ENCODE measurements at regions not wholly inside any gene's neighbourhood (a gene's known extent, or its start where the extent isn't known, plus 50 kb on each side); places are given as distances from the start of the nearest gene placed in this dataset.

GRCh38 chr22:48142388-48142787 is 1379.9 kb downstream of the TBC1D22A start:
- H3K27ac ChIP-seq (ENCODE audit: low read length), result no peak overlapping the region
- intact Hi-C loops (cut with micrococcal nuclease), result no loop called here
- no peaks in the 10 kb centered on the region for H3K9me3 Mint-ChIP-seq
- DNase-seq (no peak), ATAC-seq (no peak)
- H3K36me3 ChIP-seq (ENCODE audit: control insufficient read depth, insufficient read depth, low read length), result no peaks in the 10 kb centered on the region
- peaks cover 11% of the 10 kb centered on the region for H3K4me1 ChIP-seq (ENCODE audit: control insufficient read depth, insufficient read depth, low read length)
- TF ChIP-seq CTCF (IDR thresholded peaks at IDR 0.05), result no peak
- WGBS (ENCODE audit: insufficient coverage), result 91% methylated on average over 7 of the region's 7 CpGs
- peaks cover 14 to 23% of the 10 kb centered on the region in 2 donors for H3K4me1 Mint-ChIP-seq
- no peaks in the 10 kb centered on the region for H3K9me3 ChIP-seq (ENCODE audit: control insufficient read depth, insufficient read depth, low read length)
- peaks cover 37 to 47% of the 10 kb centered on the region in 2 donors for H3K27me3 Mint-ChIP-seq (ENCODE audit: low read depth in 2 of 2)
- no peaks in the 10 kb centered on the region for H3K36me3 Mint-ChIP-seq
- H3K27ac Mint-ChIP-seq, result no peak overlapping the region
- H3K4me3 Mint-ChIP-seq, result no peak overlapping the region
- H3K27me3 ChIP-seq (ENCODE audit: control insufficient read depth, insufficient read depth, low read length), result no peaks in the 10 kb centered on the region
- H3K4me3 ChIP-seq (ENCODE audit: low read length), result no peak overlapping the region

- peaks cover 11% of the 10 kb centered on the region for H3K4me1 ChIP-seq (ENCODE audit: control insufficient read depth, insufficient read depth, low read length)
- WGBS (ENCODE audit: insufficient coverage), result 91% methylated on average over 10 of the region's 10 CpGs
- H3K36me3 ChIP-seq (ENCODE audit: control insufficient read depth, insufficient read depth, low read length), result no peaks in the 10 kb centered on the region
- Mint-ChIP-seq H3K4me1 (peaks cover 14 to 23% of the 10 kb centered on the region in 2 donors), H3K9me3 (no peaks in the 10 kb centered on the region), H3K27ac (no peak overlapping the region), H3K27me3 (ENCODE audit: low read depth in 2 of 2) (peaks cover 30 to 45% of the 10 kb centered on the region in 2 donors), H3K4me3 (no peak overlapping the region), H3K36me3 (no peaks in the 10 kb centered on the region)
- no peak for TF ChIP-seq CTCF (IDR thresholded peaks at IDR 0.05)
- no peak overlapping the region for H3K27ac ChIP-seq (ENCODE audit: low read length)
- no peaks in the 10 kb centered on the region for H3K27me3 ChIP-seq (ENCODE audit: control insufficient read depth, insufficient read depth, low read length)
- no peak overlapping the region for H3K4me3 ChIP-seq (ENCODE audit: low read length)
- intact Hi-C loops (cut with micrococcal nuclease), result no loop called here
- H3K9me3 ChIP-seq (ENCODE audit: control insufficient read depth, insufficient read depth, low read length), result no peaks in the 10 kb centered on the region
- ATAC-seq, result no peak
- no peak for DNase-seq
Measured at GRCh38 chr22:48141301-48141700, 1378.9 kb downstream of the TBC1D22A start.

GRCh38 chr22:48140261-48140813 is 1377.9 kb downstream of the TBC1D22A start:
- Mint-ChIP-seq H3K36me3 (no peaks in the 10 kb centered on the region), H3K27ac (no peak overlapping the region), H3K4me1 (peaks cover 14 to 23% of the 10 kb centered on the region in 2 donors), H3K4me3 (no peak overlapping the region), H3K27me3 (ENCODE audit: low read depth in 2 of 2) (peaks cover 23 to 35% of the 10 kb centered on the region in 2 donors), H3K9me3 (no peaks in the 10 kb centered on the region)
- Histone ChIP-seq H3K9me3 (ENCODE audit: control insufficient read depth, insufficient read depth, low read length) (no peaks in the 10 kb centered on the region), H3K27ac (ENCODE audit: low read length) (no peak overlapping the region), H3K27me3 (ENCODE audit: control insufficient read depth, insufficient read depth, low read length) (no peaks in the 10 kb centered on the region), H3K36me3 (ENCODE audit: control insufficient read depth, insufficient read depth, low read length) (no peaks in the 10 kb centered on the region), H3K4me1 (ENCODE audit: control insufficient read depth, insufficient read depth, low read length) (peaks cover 11% of the 10 kb centered on the region), H3K4me3 (ENCODE audit: low read length) (no peak overlapping the region)
- intact Hi-C loops (cut with micrococcal nuclease), result no loop called here
- ATAC-seq (no peak), DNase-seq (no peak)
- 95% methylated on average over 10 of the region's 10 CpGs for WGBS (ENCODE audit: insufficient coverage)
- TF ChIP-seq CTCF (IDR thresholded peaks at IDR 0.05), result no peak

GRCh38 chr22:48139776-48140175 is 1377.3 kb downstream of the TBC1D22A start:
- no peak overlapping the region for H3K27ac Mint-ChIP-seq
- peaks cover 17 to 31% of the 10 kb centered on the region in 2 donors for H3K27me3 Mint-ChIP-seq (ENCODE audit: low read depth in 2 of 2)
- no peaks in the 10 kb centered on the region for H3K36me3 Mint-ChIP-seq
- no peak overlapping the region for H3K4me3 Mint-ChIP-seq
- ATAC-seq, result no peak
- H3K4me1 ChIP-seq (ENCODE audit: control insufficient read depth, insufficient read depth, low read length), result peaks cover 11% of the 10 kb centered on the region
- 86% methylated on average over 8 of the region's 8 CpGs for WGBS (ENCODE audit: insufficient coverage)
- no peak for DNase-seq
- no peaks in the 10 kb centered on the region for H3K9me3 Mint-ChIP-seq
- no peak overlapping the region for H3K4me3 ChIP-seq (ENCODE audit: low read length)
- no peaks in the 10 kb centered on the region for H3K9me3 ChIP-seq (ENCODE audit: control insufficient read depth, insufficient read depth, low read length)
- H3K27ac ChIP-seq (ENCODE audit: low read length), result no peak overlapping the region
- peaks cover 14 to 23% of the 10 kb centered on the region in 2 donors for H3K4me1 Mint-ChIP-seq
- intact Hi-C loops (cut with micrococcal nuclease), result no loop called here
- no peak for TF ChIP-seq CTCF (IDR thresholded peaks at IDR 0.05)
- no peaks in the 10 kb centered on the region for H3K27me3 ChIP-seq (ENCODE audit: control insufficient read depth, insufficient read depth, low read length)
- H3K36me3 ChIP-seq (ENCODE audit: control insufficient read depth, insufficient read depth, low read length), result no peaks in the 10 kb centered on the region
